Keratinocyte (primary cell): ENCODE measurements at regions not wholly inside any gene's neighbourhood (a gene's known extent, or its start where the extent isn't known, plus 50 kb on each side); places are given as distances from the start of the nearest gene placed in this dataset.

ENCODE experiments used
- DNase-seq: peaks from one replicate; pipeline ENCODE4 v3.0.0-alpha.2; 2011; ENCODE audit warnings: low read depth, missing footprints, low spot score
- FAIRE-seq: peaks from 2 replicates; lab custom pipeline; 2011; peaks lifted over from hg19 to GRCh38; lab: Jason Lieb, UNC
- H2AFZ ChIP-seq: 2 replicates; pipeline ENCODE4 v1.6.0; 2012; ENCODE audit warnings: low read length, control low read depth, inconsistent platforms; ENCODE audit not compliant: control insufficient read depth
- H3K27ac ChIP-seq: 2 replicates; pipeline ENCODE4 v1.5.1; 2011; ENCODE audit warnings: low read length; ENCODE audit not compliant: control insufficient read depth, insufficient read depth
- H3K27me3 ChIP-seq: 3 replicates; pipeline ENCODE4 v1.6.0; 2011; ENCODE audit warnings: low read length; ENCODE audit not compliant: control insufficient read depth, insufficient read depth; ENCODE audit errors: extremely low read depth
- H3K36me3 ChIP-seq, 2 experiments: 2 replicates in 1 of 2; 3 replicates in 1 of 2; pipeline ENCODE4 v1.5.1; 2011; ENCODE audit warnings: low read length in 2 of 2, mild to moderate bottlenecking in 1 of 2; ENCODE audit not compliant: control insufficient read depth in 2 of 2, insufficient read depth in 2 of 2; ENCODE audit errors: extremely low read depth in 1 of 2
- H3K4me1 ChIP-seq: 3 replicates; pipeline ENCODE4 v1.5.1; 2011; ENCODE audit warnings: low read length; ENCODE audit not compliant: control insufficient read depth, insufficient read depth; ENCODE audit errors: extremely low read depth
- H3K4me2 ChIP-seq: 3 replicates; pipeline ENCODE4 v1.6.0; 2011; ENCODE audit warnings: low read depth, low read length; ENCODE audit not compliant: control insufficient read depth, insufficient read depth; ENCODE audit errors: extremely low read depth
- H3K4me3 ChIP-seq, 3 experiments: fragments of 200-600 bp in 1 of 3; sonication (generic) in 1 of 3; 2 replicates in 2 of 3; 3 replicates in 1 of 3; pipeline ENCODE4 v1.5.1; 2011 to 2016; ENCODE audit warnings: low read length in 3 of 3, mild to moderate bottlenecking in 3 of 3, control low read depth in 2 of 3, inconsistent platforms in 1 of 3, low read depth in 1 of 3, mixed read lengths in 1 of 3, mixed run types in 1 of 3, moderate library complexity in 1 of 3; ENCODE audit not compliant: control insufficient read depth in 2 of 3, insufficient read depth in 2 of 3; ENCODE audit errors: extremely low read depth in 1 of 3
- H3K79me2 ChIP-seq: 2 replicates; pipeline ENCODE4 v1.6.0; 2012; ENCODE audit warnings: low read length; ENCODE audit not compliant: control insufficient read depth, insufficient read depth
- H3K9ac ChIP-seq: 3 replicates; pipeline ENCODE4 v1.6.0; 2011; ENCODE audit warnings: low read length; ENCODE audit not compliant: control insufficient read depth, insufficient read depth; ENCODE audit errors: extremely low read depth
- H3K9me1 ChIP-seq: 3 replicates; pipeline ENCODE4 v1.6.0; 2011; ENCODE audit warnings: low read length; ENCODE audit not compliant: control insufficient read depth, insufficient read depth; ENCODE audit errors: extremely low read depth
- H3K9me3 ChIP-seq: 2 replicates; pipeline ENCODE4 v1.5.1; 2012; ENCODE audit warnings: low read depth, low read length; ENCODE audit not compliant: control insufficient read depth
- H4K20me1 ChIP-seq: 3 replicates; pipeline ENCODE4 v1.6.0; 2011; ENCODE audit warnings: low read length; ENCODE audit not compliant: control insufficient read depth, insufficient read depth; ENCODE audit errors: extremely low read depth
- EZH2 ChIP-seq: IDR thresholded peaks from one replicate; pipeline ENCODE4 v1.6.1; 2012; ENCODE audit warnings: inconsistent platforms, mild to moderate bottlenecking, low read length, moderate library complexity
- dilution Hi-C: fragments of 300-500 bp; cut with MboI; formaldehyde crosslinking; loops from one replicate; pipeline ENCODE4 v1.7.0; 2020; ENCODE audit warnings: low sequenced_read_pairs; ENCODE audit not compliant: extremely low pct_ligation_motif_present
- TF ChIP-seq, protein P1 (sequence below), 3 experiments: IDR thresholded peaks in 1 of 3; conservative IDR thresholded peaks in 1 of 3; optimal IDR thresholded peaks in 1 of 3; 2 replicates in 2 of 3; 3 replicates in 1 of 3; pipeline versions ENCODE3 to v1.5.1; 2011; ENCODE audit warnings: low read length in 3 of 3, mild to moderate bottlenecking in 3 of 3, moderate library complexity in 2 of 3, control low read depth in 1 of 3, inconsistent platforms in 1 of 3; ENCODE audit not compliant: insufficient read depth in 2 of 3; ENCODE audit errors: extremely low read depth in 1 of 3

DNA sequence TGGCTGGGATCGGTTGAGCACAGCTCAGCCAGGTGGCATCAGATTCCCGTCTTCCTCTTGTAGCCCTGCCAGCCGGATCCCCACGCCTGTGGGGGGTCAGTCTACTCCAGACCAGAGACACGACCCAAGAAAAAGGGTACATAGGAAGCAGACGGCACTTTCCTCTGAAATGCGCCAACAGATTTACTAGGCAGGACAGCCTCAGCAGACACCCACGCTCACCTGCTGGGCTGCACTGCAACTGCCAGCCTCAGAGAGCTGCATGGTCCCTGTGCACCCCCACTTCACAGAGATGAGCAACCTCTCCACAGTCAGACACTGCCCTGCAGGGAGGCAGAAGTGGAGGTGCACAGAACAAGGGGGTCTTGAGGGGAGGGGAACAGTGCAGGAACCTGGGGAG, 75.7 kb upstream of the OTOS start:
- H3K9ac ChIP-seq, result no peak overlapping the region
- H2AFZ ChIP-seq, result no peak overlapping the region
- DNase-seq, result no peak
- peaks cover 45% of the 10 kb centered on the region for H3K27me3 ChIP-seq
- no peaks in the 10 kb centered on the region for H3K4me1 ChIP-seq
- no peaks in the 10 kb centered on the region for H3K36me3 ChIP-seq
- H3K9me3 ChIP-seq, result no peaks in the 10 kb centered on the region
- FAIRE-seq, result no peak
- H3K4me3 ChIP-seq, result no peak overlapping the region
- dilution Hi-C loops, result no loop called here
- no peak overlapping the region for H3K4me2 ChIP-seq
- H3K27ac ChIP-seq, result no peak overlapping the region
- no peaks in the 10 kb centered on the region for H3K79me2 ChIP-seq
- TF ChIP-seq, protein P1, sequence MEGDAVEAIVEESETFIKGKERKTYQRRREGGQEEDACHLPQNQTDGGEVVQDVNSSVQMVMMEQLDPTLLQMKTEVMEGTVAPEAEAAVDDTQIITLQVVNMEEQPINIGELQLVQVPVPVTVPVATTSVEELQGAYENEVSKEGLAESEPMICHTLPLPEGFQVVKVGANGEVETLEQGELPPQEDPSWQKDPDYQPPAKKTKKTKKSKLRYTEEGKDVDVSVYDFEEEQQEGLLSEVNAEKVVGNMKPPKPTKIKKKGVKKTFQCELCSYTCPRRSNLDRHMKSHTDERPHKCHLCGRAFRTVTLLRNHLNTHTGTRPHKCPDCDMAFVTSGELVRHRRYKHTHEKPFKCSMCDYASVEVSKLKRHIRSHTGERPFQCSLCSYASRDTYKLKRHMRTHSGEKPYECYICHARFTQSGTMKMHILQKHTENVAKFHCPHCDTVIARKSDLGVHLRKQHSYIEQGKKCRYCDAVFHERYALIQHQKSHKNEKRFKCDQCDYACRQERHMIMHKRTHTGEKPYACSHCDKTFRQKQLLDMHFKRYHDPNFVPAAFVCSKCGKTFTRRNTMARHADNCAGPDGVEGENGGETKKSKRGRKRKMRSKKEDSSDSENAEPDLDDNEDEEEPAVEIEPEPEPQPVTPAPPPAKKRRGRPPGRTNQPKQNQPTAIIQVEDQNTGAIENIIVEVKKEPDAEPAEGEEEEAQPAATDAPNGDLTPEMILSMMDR (optimal IDR thresholded peaks at IDR 0.05 in 1 of 3, IDR thresholded peaks at IDR 0.05 in 1 of 3, conservative IDR thresholded peaks at IDR 0.05 in 1 of 3; ENCODE audit: extremely low read depth in 1 of 3, insufficient read depth in 2 of 3, low read length in 3 of 3), result no peak
- TF ChIP-seq EZH2, result no peak
- no peaks in the 10 kb centered on the region for H4K20me1 ChIP-seq
- no peaks in the 10 kb centered on the region for H3K9me1 ChIP-seq

DNA sequence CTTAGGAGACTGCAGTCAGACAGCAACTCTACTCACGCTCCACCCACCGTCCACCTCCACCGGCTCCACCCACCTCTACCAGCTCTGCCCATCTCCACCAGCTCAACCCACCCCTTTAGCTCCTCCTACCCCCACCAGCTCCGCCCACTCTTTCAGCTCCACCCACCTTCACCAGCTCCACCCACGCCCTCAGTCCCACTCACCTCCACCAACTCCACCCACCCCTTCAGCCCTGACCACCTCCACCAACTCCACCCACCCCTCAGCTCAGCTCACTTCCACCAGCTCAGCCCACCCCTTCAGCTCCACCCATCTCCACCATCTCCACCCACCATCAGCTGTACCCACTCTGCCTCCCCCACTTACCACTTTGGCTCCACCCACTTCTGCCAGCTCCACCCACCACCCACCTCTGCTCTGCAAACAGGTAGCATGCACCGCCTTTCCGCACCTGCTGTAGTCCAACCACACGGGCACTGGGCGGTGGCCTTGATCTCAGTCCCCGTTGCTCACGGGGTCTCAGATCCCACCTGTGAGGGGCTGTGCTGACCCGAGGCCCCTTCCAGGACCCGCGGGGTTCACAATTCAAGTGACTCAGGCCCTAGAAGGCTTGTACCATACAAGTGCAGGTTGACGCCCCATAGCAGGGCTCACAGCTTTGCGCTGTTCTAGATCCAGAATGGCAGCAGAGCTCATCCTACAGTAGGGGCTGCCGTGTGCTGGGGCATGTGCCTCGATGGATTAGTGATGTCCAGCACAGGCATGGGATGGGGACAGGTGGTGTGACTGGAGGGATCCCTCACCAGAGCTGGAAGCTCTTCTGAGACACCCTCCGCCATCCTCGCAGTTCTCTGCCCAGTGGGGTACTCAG, 77.2 kb upstream of the OTOS start:
- H3K4me3 ChIP-seq, result no peak overlapping the region
- no peak for FAIRE-seq

More for the DNA sequence above, 77.2 kb upstream of the OTOS start:
- no peaks in the 10 kb centered on the region for H4K20me1 ChIP-seq
- H3K36me3 ChIP-seq, result no peaks in the 10 kb centered on the region
- H3K9me1 ChIP-seq, result no peaks in the 10 kb centered on the region
- no peaks in the 10 kb centered on the region for H3K9me3 ChIP-seq
- dilution Hi-C loops, result no loop called here
- no peaks in the 10 kb centered on the region for H3K4me1 ChIP-seq
- H3K79me2 ChIP-seq, result no peaks in the 10 kb centered on the region
- no peak overlapping the region for H3K9ac ChIP-seq
- TF ChIP-seq EZH2, result no peak
- TF ChIP-seq, protein P1 (optimal IDR thresholded peaks at IDR 0.05 in 1 of 3, IDR thresholded peaks at IDR 0.05 in 1 of 3, conservative IDR thresholded peaks at IDR 0.05 in 1 of 3; ENCODE audit: extremely low read depth in 1 of 3, insufficient read depth in 2 of 3, low read length in 3 of 3), result no peak
- no peak for DNase-seq
- H3K4me2 ChIP-seq, result no peak overlapping the region
- H2AFZ ChIP-seq, result no peak overlapping the region
- no peak overlapping the region for H3K27ac ChIP-seq
- H3K27me3 ChIP-seq, result peaks cover 35% of the 10 kb centered on the region
